HG03097 (cell line): ENCODE measurements at regions not wholly inside any gene's neighbourhood (a gene's known extent, or its start where the extent isn't known, plus 50 kb on each side); places are given as distances from the start of the nearest gene placed in this dataset.

Experiments used
- ATAC-seq: cut with Tn5 transposase; IDR thresholded peaks from one replicate; pipeline ENCODE4 v1.9.1; 2021; ENCODE audit not compliant: unreplicated experiment, low FRiP score

- ATAC-seq, result no peak
Observed at GRCh38 chr1:59075021-59075420, 221.9 kb upstream of the FGGY start.

- no peak for ATAC-seq
Observed at GRCh38 chr1:59076612-59077011, 220.3 kb upstream of the FGGY start.

- ATAC-seq, result no peak
Observed at GRCh38 chr1:59077466-59078069, 219.3 kb upstream of the FGGY start.

- no peak for ATAC-seq
Observed at GRCh38 chr1:59078070-59078800, 218.7 kb upstream of the FGGY start.

GRCh38 chr1:59078866-59079265, 218.0 kb upstream of the FGGY start:
- ATAC-seq, result no peak

- no peak for ATAC-seq
Observed at GRCh38 chr1:59079434-59080140, 217.3 kb upstream of the FGGY start.

- no peak for ATAC-seq
Observed at GRCh38 chr1:59081181-59081580, 215.7 kb upstream of the FGGY start.

GRCh38 chr1:59081795-59082194, 215.1 kb upstream of the FGGY start:
- no peak for ATAC-seq

- ATAC-seq, result no peak
Observed at GRCh38 chr1:59083946-59084865, 212.7 kb upstream of the FGGY start.

- no peak for ATAC-seq
Observed at GRCh38 chr1:59085101-59085500, 211.8 kb upstream of the FGGY start.

- no peak for ATAC-seq
Observed at GRCh38 chr1:59089036-59089798, 207.7 kb upstream of the FGGY start.

GRCh38 chr1:59089922-59090457, 206.9 kb upstream of the FGGY start:
- no peak for ATAC-seq

GRCh38 chr1:59092126-59092525, 204.8 kb upstream of the FGGY start:
- no peak for ATAC-seq

- ATAC-seq, result no peak
Observed at GRCh38 chr1:59094001-59094400, 202.9 kb upstream of the FGGY start.

- no peak for ATAC-seq
Observed at GRCh38 chr1:59096501-59096900, 200.4 kb upstream of the FGGY start.

GRCh38 chr1:59098655-59099054, 198.2 kb upstream of the FGGY start:
- ATAC-seq, result no peak

GRCh38 chr1:59100708-59101374, 196.1 kb upstream of the FGGY start:
- no peak for ATAC-seq

- no peak for ATAC-seq
Observed at GRCh38 chr1:59101518-59101917, 195.4 kb upstream of the FGGY start.

GRCh38 chr1:59103457-59103856, 193.4 kb upstream of the FGGY start:
- no peak for ATAC-seq
